ENCODE measurements at regions not wholly inside any gene's neighbourhood (a gene's known extent, or its start where the extent isn't known, plus 50 kb on each side); places are given as distances from the start of the nearest gene placed in this dataset.

- Histone ChIP-seq H3K4me1 (ENCODE audit: control insufficient read depth in 4 of 4, insufficient read depth in 4 of 4, low read length in 3 of 4) (no peaks in the 10 kb centered on the region), H3K9ac (ENCODE audit: low read depth in 1 of 2, low read length in 2 of 2) (no peak overlapping the region), H3K9me3 (ENCODE audit: control insufficient read depth in 4 of 4, low read length in 3 of 4) (no peaks in the 10 kb centered on the region), H3K27me3 (ENCODE audit: control insufficient read depth in 4 of 4, insufficient read depth in 4 of 4, low read length in 3 of 4) (no peaks in the 10 kb centered on the region), H3K4me3 (ENCODE audit: low read depth in 1 of 3, low read length in 3 of 3) (no peak overlapping the region), H3K36me3 (ENCODE audit: control insufficient read depth in 4 of 4, insufficient read depth in 3 of 4, low read depth in 1 of 4, low read length in 3 of 4) (no peaks in the 10 kb centered on the region), H3K27ac (ENCODE audit: low read depth in 1 of 2, low read length in 2 of 2) (no peak overlapping the region)
- DNase-seq (ENCODE audit: low spot score), result no peak
- no peak for TF ChIP-seq MAX (IDR thresholded peaks at IDR 0.05)
- TF ChIP-seq JUND (IDR thresholded peaks at IDR 0.05), result no peak
- TF ChIP-seq TAF1 (conservative IDR thresholded peaks at IDR 0.05), result no peak
- TF ChIP-seq GABPA (IDR thresholded peaks at IDR 0.05 in 1 of 2, conservative IDR thresholded peaks at IDR 0.05 in 1 of 2), result no peak
- TF ChIP-seq HNF4G (IDR thresholded peaks at IDR 0.05), result no peak
- 77% methylated on average over 5 of the region's 5 CpGs for WGBS
Measured at GRCh38 chr15:46041905-46042304, 407.1 kb downstream of the SQOR start.

DNA sequence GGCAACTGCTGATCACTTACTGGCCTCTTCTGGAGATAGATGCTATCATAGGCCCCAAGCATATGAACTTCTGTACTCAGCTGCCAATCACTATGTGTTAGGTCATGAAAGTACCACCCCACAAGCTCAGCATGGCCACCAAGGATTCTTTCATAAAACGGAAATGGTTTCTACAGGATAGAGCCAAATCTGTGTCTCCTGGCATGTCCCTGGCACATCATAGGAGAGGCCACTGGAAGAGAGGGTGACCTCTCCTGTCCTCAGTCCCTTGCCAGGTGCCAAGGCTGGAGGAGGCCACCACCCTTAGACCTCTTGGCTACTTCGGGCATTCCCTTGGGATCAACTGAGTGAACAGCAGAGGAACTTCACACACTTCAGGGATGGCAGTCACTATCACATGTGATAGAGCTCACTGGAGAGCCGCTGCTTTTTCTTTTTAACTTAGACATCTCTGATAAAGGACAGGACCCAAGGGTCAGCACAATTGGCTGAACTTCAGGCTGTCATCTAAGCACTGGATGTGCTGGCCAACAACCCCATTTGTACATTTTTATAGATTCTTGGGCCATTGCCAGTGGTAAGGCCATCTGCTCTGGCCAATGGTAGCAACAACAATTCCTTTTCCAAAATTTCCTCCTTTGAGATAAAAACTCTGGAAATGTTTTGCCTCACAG lies 425.2 kb downstream of the SQOR start:
- no peaks in the 10 kb centered on the region for H3K27me3 ChIP-seq (ENCODE audit: control insufficient read depth in 4 of 4, insufficient read depth in 4 of 4, low read length in 3 of 4)
- no peaks in the 10 kb centered on the region for H3K4me1 ChIP-seq (ENCODE audit: control insufficient read depth in 4 of 4, insufficient read depth in 4 of 4, low read length in 3 of 4)
- TF ChIP-seq NR2F2 (IDR thresholded peaks at IDR 0.05) (peak; percentile 98), HNF4G (IDR thresholded peaks at IDR 0.05) (no peak)
- no peaks in the 10 kb centered on the region for H3K36me3 ChIP-seq (ENCODE audit: control insufficient read depth in 4 of 4, insufficient read depth in 3 of 4, low read depth in 1 of 4, low read length in 3 of 4)
- no peak overlapping the region for H3K27ac ChIP-seq (ENCODE audit: low read depth in 1 of 2, low read length in 2 of 2)
- H3K9ac ChIP-seq (ENCODE audit: low read depth in 1 of 2, low read length in 2 of 2), result no peak overlapping the region
- DNase-seq (ENCODE audit: low spot score), result no peak
- no peaks in the 10 kb centered on the region for H3K9me3 ChIP-seq (ENCODE audit: control insufficient read depth in 4 of 4, low read length in 3 of 4)
- no peak overlapping the region for H3K4me3 ChIP-seq (ENCODE audit: low read depth in 1 of 3, low read length in 3 of 3)
- 72% methylated on average over 3 of the region's 3 CpGs for WGBS

DNA sequence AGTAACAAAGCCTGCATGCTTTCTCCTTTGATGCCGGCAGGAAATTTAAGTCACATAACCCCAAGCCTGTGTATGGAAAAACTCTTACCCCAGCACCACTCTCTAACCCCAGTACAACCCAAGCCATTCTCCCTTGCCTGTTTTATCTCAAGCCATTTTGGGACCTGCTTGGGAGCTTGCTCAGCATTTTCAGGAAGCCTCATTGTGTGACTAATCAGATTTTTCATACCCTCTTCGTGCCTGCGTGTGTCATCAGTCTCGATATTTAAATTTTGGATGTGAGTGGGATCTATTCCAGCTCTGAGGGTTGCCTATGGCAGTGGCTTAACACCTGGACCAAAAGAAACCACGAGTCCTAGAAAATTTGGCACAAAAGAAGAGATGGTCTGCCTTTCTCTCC lies 426.2 kb downstream of the SQOR start:
- no peaks in the 10 kb centered on the region for H3K9me3 ChIP-seq (ENCODE audit: control insufficient read depth in 4 of 4, low read length in 3 of 4)
- 71% methylated on average over 5 of the region's 5 CpGs for WGBS
- H3K27ac ChIP-seq (ENCODE audit: low read depth in 1 of 2, low read length in 2 of 2), result no peak overlapping the region
- no peaks in the 10 kb centered on the region for H3K36me3 ChIP-seq (ENCODE audit: control insufficient read depth in 4 of 4, insufficient read depth in 3 of 4, low read depth in 1 of 4, low read length in 3 of 4)
- TF ChIP-seq TAF1 (conservative IDR thresholded peaks at IDR 0.05) (no peak), HNF4A (conservative IDR thresholded peaks at IDR 0.05) (no peak), SP1 (IDR thresholded peaks at IDR 0.05) (no peak), FOXA2 (IDR thresholded peaks at IDR 0.05) (no peak), CTCF (IDR thresholded peaks at IDR 0.05; ENCODE audit: low read depth, low read length, missing input control) (no peak), RXRA (IDR thresholded peaks at IDR 0.05) (no peak), MAX (IDR thresholded peaks at IDR 0.05) (no peak), JUND (IDR thresholded peaks at IDR 0.05) (no peak), YY1 (IDR thresholded peaks at IDR 0.05) (no peak), NR2F2 (IDR thresholded peaks at IDR 0.05) (no peak), RAD21 (IDR thresholded peaks at IDR 0.05) (no peak)
- TF ChIP-seq, protein P1, sequence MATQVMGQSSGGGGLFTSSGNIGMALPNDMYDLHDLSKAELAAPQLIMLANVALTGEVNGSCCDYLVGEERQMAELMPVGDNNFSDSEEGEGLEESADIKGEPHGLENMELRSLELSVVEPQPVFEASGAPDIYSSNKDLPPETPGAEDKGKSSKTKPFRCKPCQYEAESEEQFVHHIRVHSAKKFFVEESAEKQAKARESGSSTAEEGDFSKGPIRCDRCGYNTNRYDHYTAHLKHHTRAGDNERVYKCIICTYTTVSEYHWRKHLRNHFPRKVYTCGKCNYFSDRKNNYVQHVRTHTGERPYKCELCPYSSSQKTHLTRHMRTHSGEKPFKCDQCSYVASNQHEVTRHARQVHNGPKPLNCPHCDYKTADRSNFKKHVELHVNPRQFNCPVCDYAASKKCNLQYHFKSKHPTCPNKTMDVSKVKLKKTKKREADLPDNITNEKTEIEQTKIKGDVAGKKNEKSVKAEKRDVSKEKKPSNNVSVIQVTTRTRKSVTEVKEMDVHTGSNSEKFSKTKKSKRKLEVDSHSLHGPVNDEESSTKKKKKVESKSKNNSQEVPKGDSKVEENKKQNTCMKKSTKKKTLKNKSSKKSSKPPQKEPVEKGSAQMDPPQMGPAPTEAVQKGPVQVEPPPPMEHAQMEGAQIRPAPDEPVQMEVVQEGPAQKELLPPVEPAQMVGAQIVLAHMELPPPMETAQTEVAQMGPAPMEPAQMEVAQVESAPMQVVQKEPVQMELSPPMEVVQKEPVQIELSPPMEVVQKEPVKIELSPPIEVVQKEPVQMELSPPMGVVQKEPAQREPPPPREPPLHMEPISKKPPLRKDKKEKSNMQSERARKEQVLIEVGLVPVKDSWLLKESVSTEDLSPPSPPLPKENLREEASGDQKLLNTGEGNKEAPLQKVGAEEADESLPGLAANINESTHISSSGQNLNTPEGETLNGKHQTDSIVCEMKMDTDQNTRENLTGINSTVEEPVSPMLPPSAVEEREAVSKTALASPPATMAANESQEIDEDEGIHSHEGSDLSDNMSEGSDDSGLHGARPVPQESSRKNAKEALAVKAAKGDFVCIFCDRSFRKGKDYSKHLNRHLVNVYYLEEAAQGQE (IDR thresholded peaks at IDR 0.05), result no peak
- H3K4me1 ChIP-seq (ENCODE audit: control insufficient read depth in 4 of 4, insufficient read depth in 4 of 4, low read length in 3 of 4), result no peaks in the 10 kb centered on the region
- H3K4me3 ChIP-seq (ENCODE audit: low read depth in 1 of 3, low read length in 3 of 3), result no peak overlapping the region
- no peaks in the 10 kb centered on the region for H3K27me3 ChIP-seq (ENCODE audit: control insufficient read depth in 4 of 4, insufficient read depth in 4 of 4, low read length in 3 of 4)
- no peak for DNase-seq (ENCODE audit: low spot score)
- no peak overlapping the region for H3K9ac ChIP-seq (ENCODE audit: low read depth in 1 of 2, low read length in 2 of 2)
